IgD-negative memory B cell (primary cell): ENCODE measurements at regions not wholly inside any gene's neighbourhood (a gene's known extent, or its start where the extent isn't known, plus 50 kb on each side); places are given as distances from the start of the nearest gene placed in this dataset.

Experiments used
- H3K27ac Mint-ChIP-seq, 3 donors: one replicate each; pipeline ENCODE4 v1.8.0; 2020 to 2022; ENCODE audit warnings: mild to moderate bottlenecking in 3 of 3, mixed read lengths in 3 of 3, moderate library complexity in 1 of 3
- H3K27me3 Mint-ChIP-seq: one replicate; pipeline ENCODE4 v1.8.0; 2021; ENCODE audit warnings: mixed read lengths
- H3K36me3 Mint-ChIP-seq: one replicate; pipeline ENCODE4 v1.8.0; 2020; ENCODE audit warnings: mild to moderate bottlenecking, mixed read lengths
- H3K4me1 Mint-ChIP-seq, 3 donors: one replicate each; pipeline ENCODE4 v1.8.0; 2020 to 2022; ENCODE audit warnings: mixed read lengths in 3 of 3, mild to moderate bottlenecking in 1 of 3
- H3K4me3 Mint-ChIP-seq, 4 donors: one replicate each; pipeline ENCODE4 v1.8.0; 2020 to 2022; ENCODE audit warnings: mild to moderate bottlenecking in 4 of 4, mixed read lengths in 4 of 4, moderate library complexity in 3 of 4
- H3K9me3 Mint-ChIP-seq, 3 donors: one replicate each; pipeline ENCODE4 v1.8.0; 2020 to 2021; ENCODE audit warnings: mixed read lengths in 3 of 3, mild to moderate bottlenecking in 1 of 3

DNA sequence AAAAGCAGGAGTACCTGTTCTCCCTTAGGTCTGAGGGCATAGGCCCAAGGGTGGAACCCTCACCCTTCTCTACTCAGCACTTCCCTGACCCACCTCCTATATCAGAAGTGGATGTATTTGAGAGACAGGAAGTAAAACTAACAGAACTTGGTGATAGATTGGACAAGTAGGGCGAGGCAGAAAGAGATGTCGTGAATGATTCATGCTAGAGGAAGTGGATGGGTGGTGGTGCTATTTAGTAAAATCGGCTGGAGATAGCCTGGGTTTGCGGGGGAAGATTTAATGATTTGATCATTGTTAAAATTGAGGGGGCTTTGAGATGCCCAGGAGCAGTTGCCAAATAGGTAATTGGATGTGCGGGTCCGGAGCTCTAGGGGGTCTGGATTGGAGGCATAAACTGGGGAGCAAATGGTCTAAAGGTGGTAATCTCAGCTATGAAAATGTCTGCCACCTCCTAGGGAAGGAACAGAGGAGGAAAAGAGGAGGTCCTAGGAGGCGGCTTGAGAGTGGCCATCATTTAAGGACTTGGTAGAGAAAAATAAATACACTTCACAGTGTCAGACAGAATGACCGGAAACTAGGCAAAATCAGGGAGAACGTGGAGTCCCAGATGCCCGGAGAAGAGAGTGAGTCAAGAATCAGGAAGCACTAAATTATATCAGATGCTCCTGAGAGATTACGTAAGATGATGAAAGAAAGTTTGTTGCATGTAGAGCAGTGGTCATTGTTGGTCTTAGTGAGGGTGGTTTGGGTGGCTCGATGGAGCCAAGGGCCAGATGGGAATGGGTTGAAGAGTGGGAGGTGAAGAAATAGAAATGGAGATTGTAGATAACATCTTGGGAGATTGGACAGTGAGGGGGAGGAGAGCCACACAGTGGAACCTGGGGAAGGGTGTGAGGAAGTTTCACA lies 142.0 kb downstream of the CEP57L1 start:
- peaks cover 0 to 8% (median 7%) of the 10 kb centered on the region in 3 donors for H3K4me1 Mint-ChIP-seq
- no peaks in the 10 kb centered on the region for H3K27me3 Mint-ChIP-seq
- H3K4me3 Mint-ChIP-seq: peak overlapping the region in 2 of 4 donors; percentile 0 to 30
- H3K36me3 Mint-ChIP-seq: peaks cover 3% of the 10 kb centered on the region
- no peak overlapping the region for H3K27ac Mint-ChIP-seq
- peaks cover 0 to 3% (median 0%) of the 10 kb centered on the region in 3 donors for H3K9me3 Mint-ChIP-seq

DNA sequence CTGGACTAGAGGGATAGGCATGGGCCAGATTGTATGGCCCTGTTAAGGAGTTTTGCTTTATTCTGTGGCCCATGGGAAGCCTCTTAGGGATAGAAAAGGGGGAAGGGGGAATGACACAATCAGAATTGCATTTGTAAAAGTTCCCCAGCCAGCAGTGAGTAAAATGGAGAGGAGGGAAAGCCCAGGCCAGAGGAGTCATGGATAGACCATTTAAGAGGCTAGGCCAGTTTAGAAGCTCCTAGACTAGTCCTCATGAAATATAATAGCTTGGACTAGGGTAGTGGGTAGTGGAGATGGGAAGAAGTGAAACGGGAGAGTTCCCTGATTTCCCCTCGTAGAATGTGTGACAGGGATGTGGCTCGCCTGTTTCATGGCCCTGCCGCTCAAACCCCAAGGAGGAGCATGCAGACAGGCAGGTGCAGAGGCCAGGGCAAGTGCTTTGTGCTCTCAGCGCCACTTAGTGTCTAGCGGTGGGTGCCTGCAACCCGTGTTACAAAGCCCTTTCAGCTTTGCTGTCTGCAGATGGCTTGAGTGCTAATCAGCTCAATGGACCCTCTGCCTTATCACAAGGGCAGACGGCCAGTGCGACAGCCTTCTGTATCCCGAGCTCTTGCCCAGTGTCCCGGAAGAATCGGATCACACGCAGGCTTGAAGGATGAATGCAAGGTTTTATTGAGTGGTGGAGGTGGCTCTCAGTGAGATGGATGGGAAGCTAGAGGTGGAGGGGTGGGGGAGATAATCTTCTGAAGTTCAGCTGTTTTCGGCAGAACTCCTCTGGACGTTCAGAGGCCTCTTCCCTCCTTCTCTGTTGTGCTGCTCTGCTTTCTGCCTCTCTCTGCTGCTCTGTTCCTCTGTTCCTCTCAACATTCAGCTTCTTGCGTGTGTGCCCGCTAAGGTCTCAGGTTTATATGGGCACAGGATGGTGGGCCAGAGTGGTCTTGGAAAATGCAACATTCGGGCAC lies 141.1 kb downstream of the CEP57L1 start:
- Mint-ChIP-seq H3K27ac (no peak overlapping the region), H3K27me3 (no peaks in the 10 kb centered on the region), H3K4me3 (peak overlapping the region in 2 of 4 donors; percentile 0 to 57), H3K36me3 (peaks cover 3% of the 10 kb centered on the region), H3K4me1 (peaks cover 0 to 8% (median 7%) of the 10 kb centered on the region in 3 donors), H3K9me3 (peaks cover 0 to 3% (median 0%) of the 10 kb centered on the region in 3 donors)

DNA sequence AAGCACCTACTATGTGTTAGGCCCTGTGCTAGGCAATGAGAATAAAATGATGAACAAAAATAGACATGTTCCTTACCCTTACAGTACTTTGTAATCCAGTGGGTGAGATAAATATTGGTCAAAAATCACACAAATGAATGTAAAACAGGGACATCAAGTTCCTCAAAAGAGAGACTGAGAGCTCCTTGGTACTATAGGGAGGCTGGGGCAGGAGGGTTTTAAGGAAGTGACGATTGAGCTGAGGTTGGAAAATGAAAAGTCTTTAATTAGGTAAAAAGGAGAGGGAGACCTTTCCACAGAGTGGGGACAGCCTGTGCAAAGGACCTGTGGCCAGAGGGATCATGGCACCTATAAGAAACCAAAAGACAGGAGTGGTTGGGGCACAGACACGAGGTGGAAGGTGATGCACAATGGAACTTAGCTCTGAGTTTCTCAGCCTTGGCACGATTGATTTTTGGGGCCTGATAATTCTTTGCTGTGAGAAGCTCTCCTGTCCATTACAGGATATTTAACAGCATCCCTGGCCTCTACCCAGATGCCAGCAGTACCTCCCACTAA lies 140.3 kb downstream of the CEP57L1 start:
- Mint-ChIP-seq H3K4me1 (peaks cover 0 to 8% (median 7%) of the 10 kb centered on the region in 3 donors), H3K27me3 (no peaks in the 10 kb centered on the region), H3K36me3 (peaks cover 3% of the 10 kb centered on the region), H3K9me3 (peaks cover 0 to 3% (median 0%) of the 10 kb centered on the region in 3 donors), H3K27ac (no peak overlapping the region), H3K4me3 (no peak overlapping the region)

DNA sequence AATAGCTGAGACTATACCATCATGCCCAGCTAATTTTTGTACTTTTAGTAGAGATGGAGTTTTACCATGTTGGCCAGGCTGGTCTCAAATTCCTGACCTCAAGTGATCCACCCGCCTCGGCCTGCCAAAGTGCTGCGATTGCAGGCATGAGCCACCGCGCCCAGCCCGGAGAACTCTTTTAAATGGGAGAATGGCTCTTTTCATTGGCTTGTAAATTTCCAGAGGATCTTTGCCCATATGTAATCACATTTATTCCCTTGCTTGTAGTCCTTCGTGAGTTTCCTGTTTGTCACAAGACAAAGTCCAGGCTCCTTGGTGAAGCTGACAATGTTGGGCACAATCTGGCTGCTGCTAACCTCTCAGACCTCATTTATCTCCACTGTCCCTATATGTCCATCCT lies 135.1 kb downstream of the CEP57L1 start:
- H3K4me3 Mint-ChIP-seq: no peak overlapping the region
- H3K27ac Mint-ChIP-seq: peak overlapping the region in 2 of 3 donors; percentile 7 to 41
- no peaks in the 10 kb centered on the region for H3K4me1 Mint-ChIP-seq
- H3K9me3 Mint-ChIP-seq: peaks cover 0 to 3% (median 0%) of the 10 kb centered on the region in 3 donors
- H3K27me3 Mint-ChIP-seq: peaks cover 4% of the 10 kb centered on the region
- peaks cover 3% of the 10 kb centered on the region for H3K36me3 Mint-ChIP-seq

DNA sequence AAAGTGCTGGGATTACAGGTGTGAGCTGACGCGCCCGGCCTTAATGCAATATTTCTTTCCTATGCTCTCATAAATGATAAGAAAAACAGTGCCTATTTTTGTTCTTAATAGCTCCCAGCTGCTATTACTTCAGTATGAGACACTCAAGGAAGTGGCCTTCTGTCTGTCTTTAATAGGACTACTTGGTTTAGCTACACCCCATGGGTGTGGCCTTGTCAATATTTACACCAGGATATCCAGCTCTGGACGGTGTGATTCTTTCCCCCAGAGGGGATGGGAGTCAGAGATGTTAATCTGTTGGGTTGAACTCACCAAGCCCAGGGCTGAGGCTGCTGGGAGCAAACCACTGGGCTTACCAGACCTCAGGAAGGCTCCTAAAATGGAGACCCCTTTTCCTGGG lies 134.2 kb downstream of the CEP57L1 start:
- no peaks in the 10 kb centered on the region for H3K4me1 Mint-ChIP-seq
- H3K27ac Mint-ChIP-seq: no peak overlapping the region
- H3K9me3 Mint-ChIP-seq: peaks cover 0 to 2% (median 0%) of the 10 kb centered on the region in 3 donors
- peaks cover 4% of the 10 kb centered on the region for H3K27me3 Mint-ChIP-seq
- no peak overlapping the region for H3K4me3 Mint-ChIP-seq
- H3K36me3 Mint-ChIP-seq: peaks cover under 1% of the 10 kb centered on the region

DNA sequence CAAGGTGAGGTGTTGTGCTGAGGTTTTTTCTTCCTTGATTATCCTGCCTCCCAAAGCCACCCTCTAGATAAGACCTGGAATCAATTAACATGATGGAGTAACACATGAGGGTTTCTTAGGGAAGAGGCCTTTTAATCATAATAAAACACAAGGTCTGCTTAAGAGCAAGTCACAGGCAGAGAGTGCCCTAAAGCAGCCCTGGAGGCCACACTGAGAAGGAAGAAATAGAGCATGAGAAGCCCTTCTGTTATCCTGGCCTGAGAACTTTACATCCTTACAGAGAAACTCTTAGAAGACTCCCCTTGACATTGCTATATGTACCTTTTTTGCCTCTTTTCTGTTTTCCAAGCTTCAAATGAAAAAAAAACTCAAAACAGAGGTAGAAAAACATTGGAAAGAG lies 132.3 kb downstream of the CEP57L1 start:
- Mint-ChIP-seq H3K4me1 (no peaks in the 10 kb centered on the region), H3K36me3 (no peaks in the 10 kb centered on the region), H3K27ac (no peak overlapping the region), H3K27me3 (peaks cover 4% of the 10 kb centered on the region), H3K9me3 (no peaks in the 10 kb centered on the region), H3K4me3 (no peak overlapping the region)

DNA sequence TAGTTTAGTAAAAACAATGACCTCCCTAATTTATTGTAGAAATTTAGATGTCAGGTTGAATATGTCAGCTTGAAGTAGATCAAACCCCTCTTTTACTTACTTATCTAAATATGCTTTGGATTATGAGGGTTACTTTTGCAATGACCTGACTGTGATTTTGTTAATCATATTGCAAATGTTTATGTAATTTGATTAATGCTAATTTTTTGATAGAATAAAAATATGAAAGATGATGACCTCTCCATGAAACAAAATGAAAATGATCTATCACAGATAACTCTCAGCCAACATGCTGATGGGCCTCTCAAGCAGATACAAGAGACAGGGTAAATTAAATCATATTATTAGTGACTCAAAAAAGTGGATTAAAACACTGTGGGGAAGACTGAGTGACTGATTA lies 131.0 kb downstream of the CEP57L1 start:
- H3K27me3 Mint-ChIP-seq: peaks cover 4% of the 10 kb centered on the region
- H3K27ac Mint-ChIP-seq: no peak overlapping the region
- no peaks in the 10 kb centered on the region for H3K36me3 Mint-ChIP-seq
- H3K4me3 Mint-ChIP-seq: no peak overlapping the region
- H3K9me3 Mint-ChIP-seq: no peaks in the 10 kb centered on the region
- no peaks in the 10 kb centered on the region for H3K4me1 Mint-ChIP-seq

DNA sequence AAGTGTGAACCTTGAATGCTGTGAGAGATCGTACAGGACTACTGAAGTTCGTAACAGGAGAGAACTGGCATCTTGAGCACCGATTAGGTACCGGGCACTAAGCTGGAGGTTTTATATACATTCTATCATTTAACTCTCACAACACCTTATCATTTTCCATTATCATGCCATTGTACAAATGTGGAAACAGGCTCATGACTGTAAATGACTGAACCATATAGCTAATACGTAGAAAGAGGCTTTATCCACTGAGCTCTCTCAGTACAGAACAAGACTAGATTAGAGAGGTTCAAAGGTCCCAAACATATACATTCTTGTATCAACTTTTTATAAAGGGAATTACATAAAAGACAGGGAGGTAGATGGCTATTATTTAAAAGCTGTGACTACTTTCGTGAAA lies 130.6 kb downstream of the CEP57L1 start:
- H3K27ac Mint-ChIP-seq: no peak overlapping the region
- peaks cover 4% of the 10 kb centered on the region for H3K27me3 Mint-ChIP-seq
- no peaks in the 10 kb centered on the region for H3K36me3 Mint-ChIP-seq
- H3K4me3 Mint-ChIP-seq: no peak overlapping the region
- no peaks in the 10 kb centered on the region for H3K9me3 Mint-ChIP-seq
- no peaks in the 10 kb centered on the region for H3K4me1 Mint-ChIP-seq

DNA sequence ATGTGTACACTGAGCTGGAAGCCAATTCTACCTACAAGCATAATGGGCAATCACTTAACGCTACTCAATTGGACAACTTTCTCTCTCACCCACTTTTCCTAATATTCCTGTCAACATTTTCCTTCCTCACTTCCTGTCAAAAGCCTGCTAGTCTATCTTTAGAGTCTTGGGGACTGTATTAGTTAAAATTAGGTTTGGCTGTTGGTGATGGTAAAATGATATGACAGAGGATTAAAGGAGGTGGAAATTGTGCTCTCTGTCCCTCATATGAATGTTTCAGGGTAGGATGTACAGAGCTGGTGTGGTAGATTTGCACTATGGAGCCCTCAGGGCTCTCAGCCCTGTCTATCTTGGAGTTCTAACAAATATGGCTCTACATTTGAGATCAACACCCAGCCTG lies 129.7 kb downstream of the CEP57L1 start:
- H3K9me3 Mint-ChIP-seq: no peaks in the 10 kb centered on the region

DNA sequence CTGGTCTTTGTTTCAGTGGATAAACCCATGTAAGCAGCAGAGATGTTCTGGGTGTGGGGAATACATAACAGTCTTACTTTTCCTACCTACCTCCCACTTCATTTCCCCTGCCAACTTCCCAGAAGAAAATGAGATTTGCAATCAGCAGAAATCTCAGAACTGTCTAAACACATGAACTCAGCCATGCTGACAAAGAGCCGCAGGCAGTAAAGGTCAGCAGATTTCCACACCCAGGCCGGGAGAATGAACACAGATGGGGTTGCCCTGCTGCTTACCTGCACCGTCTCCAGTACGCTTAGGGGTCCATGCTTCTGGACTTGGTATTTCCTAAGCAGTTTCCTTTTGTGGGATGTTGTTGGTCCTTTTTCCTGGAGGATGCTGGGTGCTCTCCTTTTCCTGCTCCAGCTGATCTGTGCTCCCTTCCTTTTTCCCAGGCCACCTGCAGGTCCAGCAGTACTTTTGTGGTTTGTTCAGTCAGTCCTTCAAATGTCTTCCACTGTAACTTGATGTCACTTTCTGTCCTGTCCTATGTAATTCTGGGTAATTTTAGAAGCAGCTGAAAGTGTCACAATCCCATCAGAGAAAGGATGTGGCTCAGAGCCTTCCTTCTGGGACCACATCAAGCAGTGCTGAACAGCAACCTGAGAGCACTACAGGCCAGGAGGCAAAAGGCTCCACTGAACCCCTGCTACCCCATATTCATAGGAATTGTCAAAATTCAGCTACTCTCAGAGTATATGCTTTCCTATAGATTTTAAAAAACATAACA lies 129.0 kb downstream of the CEP57L1 start:
- H3K27ac Mint-ChIP-seq: no peak overlapping the region
- peaks cover 4% of the 10 kb centered on the region for H3K27me3 Mint-ChIP-seq
- no peak overlapping the region for H3K4me3 Mint-ChIP-seq
- H3K36me3 Mint-ChIP-seq: no peaks in the 10 kb centered on the region
- peaks cover 0 to 4% (median 0%) of the 10 kb centered on the region in 3 donors for H3K4me1 Mint-ChIP-seq
- H3K9me3 Mint-ChIP-seq: no peaks in the 10 kb centered on the region

More for the DNA sequence above, 129.7 kb downstream of the CEP57L1 start:
- peaks cover 4% of the 10 kb centered on the region for H3K27me3 Mint-ChIP-seq
- peaks cover 0 to 4% (median 0%) of the 10 kb centered on the region in 3 donors for H3K4me1 Mint-ChIP-seq
- no peak overlapping the region for H3K4me3 Mint-ChIP-seq
- no peak overlapping the region for H3K27ac Mint-ChIP-seq
- H3K36me3 Mint-ChIP-seq: no peaks in the 10 kb centered on the region

DNA sequence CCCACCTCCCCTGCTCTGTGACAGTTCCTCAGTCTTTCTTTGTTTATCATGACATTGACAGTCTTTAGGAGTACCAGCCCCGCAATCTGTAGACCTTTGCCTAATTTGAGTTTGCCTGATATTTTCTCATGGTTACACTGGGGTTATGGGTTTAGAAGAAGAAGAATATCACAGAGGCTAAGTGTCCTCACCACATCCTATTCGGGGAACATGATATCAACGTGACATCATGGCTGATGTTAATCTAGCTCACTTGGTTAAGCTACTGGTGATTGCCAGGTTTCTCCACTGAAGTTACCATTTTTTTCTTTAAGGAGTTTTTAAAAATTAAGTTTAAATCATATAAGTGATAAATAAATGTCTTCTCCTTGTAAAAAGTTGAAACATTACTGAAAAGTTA lies 127.5 kb downstream of the CEP57L1 start:
- H3K9me3 Mint-ChIP-seq: no peaks in the 10 kb centered on the region
- peaks cover 4% of the 10 kb centered on the region for H3K27me3 Mint-ChIP-seq
- no peaks in the 10 kb centered on the region for H3K36me3 Mint-ChIP-seq
- H3K27ac Mint-ChIP-seq: no peak overlapping the region
- H3K4me3 Mint-ChIP-seq: no peak overlapping the region
- peaks cover 0 to 4% (median 0%) of the 10 kb centered on the region in 3 donors for H3K4me1 Mint-ChIP-seq

DNA sequence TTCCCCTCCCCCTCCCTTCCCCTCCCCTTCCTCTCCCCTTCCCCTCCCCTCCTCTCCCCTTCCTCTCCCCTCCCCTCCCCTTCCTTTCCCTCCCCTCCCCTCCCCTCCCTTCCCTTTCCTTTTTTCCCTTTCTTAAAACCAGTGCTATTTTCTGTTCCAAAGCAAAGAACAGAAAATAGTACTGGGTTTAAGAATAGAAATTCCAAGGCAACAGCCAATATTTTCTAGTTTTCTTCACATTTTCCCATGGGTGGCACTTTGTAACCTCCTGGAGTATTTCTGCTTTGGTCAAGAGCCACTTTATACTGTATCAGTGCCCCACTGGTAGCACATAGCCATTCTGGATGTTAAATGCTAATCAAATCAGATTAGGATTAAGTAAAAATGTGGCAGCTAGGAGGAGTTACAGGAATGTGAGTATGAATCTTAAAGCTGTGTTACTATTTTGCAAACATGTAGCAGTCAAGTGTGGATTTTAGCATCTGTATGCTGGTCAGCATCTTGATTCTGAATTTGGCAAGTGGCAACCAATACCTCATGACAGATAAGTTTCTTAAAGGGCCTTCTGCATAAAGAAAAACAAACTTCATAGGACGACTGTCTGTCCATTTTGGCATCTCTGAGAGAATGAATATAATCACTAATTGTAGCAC lies 126.4 kb downstream of the CEP57L1 start:
- Mint-ChIP-seq H3K4me1 (peaks cover 0 to 4% (median 0%) of the 10 kb centered on the region in 3 donors), H3K27ac (no peak overlapping the region), H3K27me3 (peaks cover 11% of the 10 kb centered on the region), H3K36me3 (no peaks in the 10 kb centered on the region), H3K4me3 (no peak overlapping the region), H3K9me3 (peaks cover 0 to 1% (median 0%) of the 10 kb centered on the region in 3 donors)
